Epithelial cell of proximal tubule (primary cell): ENCODE measurements at regions not wholly inside any gene's neighbourhood (a gene's known extent, or its start where the extent isn't known, plus 50 kb on each side); places are given as distances from the start of the nearest gene placed in this dataset.
A peak's percentile ranks its signal among the peaks of the same experiment; 100 is the strongest.
"Not testable (repeated sequence)": the region's sequence is repeated elsewhere in the genome, so short reads cannot be mapped to it uniquely, and the experiment has no call there.

Source experiments
- DNase-seq: peaks from one replicate; pipeline ENCODE4 v3.0.0-alpha.2; 2011; ENCODE audit warnings: low read depth
- H3K4me3 ChIP-seq: 2 replicates; pipeline ENCODE4 v1.5.1; 2011; ENCODE audit warnings: low read depth, mild to moderate bottlenecking, low read length
- CTCF ChIP-seq: conservative IDR thresholded peaks from 2 replicates; pipeline ENCODE4 v1.5.1; 2012; ENCODE audit warnings: low read depth, mild to moderate bottlenecking, low read length

GRCh38 chr15:67927501-67928168 is 87.8 kb upstream of the RNU6-1 start:
- peak; percentile 71 for DNase-seq
- no peak for TF ChIP-seq CTCF
- H3K4me3 ChIP-seq, result no peak overlapping the region

DNA sequence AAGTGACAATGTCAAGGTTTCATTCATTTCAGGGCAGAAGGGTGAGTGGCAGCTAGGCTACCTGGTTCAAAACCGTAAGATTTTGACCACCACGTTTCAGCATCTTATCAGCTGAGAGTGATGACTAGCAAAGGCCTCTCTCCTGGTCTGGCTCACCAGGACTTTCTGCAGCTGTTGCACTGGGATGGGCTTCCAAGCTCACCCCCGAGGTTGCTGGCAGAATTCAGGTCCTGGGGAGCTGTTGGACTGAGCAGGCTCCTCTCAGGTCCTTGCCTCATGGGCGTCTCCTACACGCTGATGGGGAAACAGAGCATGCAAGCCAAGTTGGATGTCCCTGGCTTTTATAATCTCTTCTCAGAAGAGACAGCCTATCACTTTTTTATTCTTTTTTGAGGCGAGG is 88.8 kb upstream of the RNU6-1 start:
- TF ChIP-seq CTCF, result no peak
- DNase-seq, result no peak
- H3K4me3 ChIP-seq, result no peak overlapping the region

DNA sequence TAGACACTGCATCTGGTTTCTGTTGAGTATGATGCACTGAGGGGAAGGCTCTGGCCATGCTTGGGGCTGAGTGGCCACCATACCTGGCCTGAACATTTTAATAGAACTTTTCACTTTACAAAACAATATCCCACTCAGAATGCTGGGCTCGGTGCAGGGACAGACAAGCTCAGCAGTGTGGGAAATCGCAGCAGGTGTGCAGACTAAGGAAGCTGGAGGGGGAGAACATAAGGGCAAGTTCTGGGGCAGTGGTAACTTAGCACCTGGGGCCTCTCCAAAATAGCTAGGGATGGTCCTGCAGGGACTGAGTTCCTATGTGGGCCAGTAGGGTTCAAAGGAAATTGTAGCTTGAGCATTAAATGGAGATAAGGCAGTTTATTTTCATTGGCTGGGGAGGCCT is 90.9 kb upstream of the RNU6-1 start:
- no peak for DNase-seq
- no peak for TF ChIP-seq CTCF
- no peak overlapping the region for H3K4me3 ChIP-seq

DNA sequence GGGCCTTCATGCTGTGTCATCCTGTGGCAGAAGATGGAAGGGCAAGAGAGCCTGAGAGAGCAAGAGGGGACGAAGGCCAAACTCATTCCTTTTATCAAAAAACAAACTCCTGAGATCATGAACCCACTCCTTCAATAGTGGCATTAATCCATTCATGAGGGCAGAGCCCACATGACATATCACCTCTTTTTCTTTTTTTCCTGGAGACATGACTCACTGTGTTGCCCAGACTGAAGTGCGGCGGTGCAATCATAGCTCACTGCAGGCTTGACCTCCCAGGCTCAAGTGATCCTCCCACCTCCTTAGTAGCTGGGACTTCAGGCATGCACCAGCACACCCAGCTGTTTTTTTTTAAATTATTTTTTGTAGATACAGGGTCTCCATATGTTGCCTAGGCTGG is 92.0 kb upstream of the RNU6-1 start:
- peak; percentile 63 for DNase-seq
- no peak for TF ChIP-seq CTCF
- H3K4me3 ChIP-seq, result no peak overlapping the region

DNA sequence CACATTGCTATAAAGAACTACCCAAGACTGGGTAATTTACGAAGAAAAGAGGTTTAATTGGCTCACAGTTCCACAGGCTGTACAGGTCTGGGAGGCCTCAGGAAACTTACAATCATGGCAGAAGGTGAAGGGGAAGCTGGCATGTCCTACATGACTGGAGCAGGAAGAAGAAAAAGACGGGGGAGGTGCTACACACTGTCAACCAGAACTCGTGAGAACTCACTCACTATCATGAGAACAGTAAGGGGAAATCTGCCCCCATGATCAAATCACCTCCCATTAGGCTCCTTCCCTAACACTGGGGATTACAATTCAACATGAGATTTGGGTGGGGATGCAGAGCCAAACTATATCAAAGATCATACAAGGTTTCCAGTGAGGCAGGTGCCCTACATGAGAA is 94.3 kb upstream of the RNU6-1 start:
- not testable (repeated sequence) for H3K4me3 ChIP-seq, DNase-seq

DNA sequence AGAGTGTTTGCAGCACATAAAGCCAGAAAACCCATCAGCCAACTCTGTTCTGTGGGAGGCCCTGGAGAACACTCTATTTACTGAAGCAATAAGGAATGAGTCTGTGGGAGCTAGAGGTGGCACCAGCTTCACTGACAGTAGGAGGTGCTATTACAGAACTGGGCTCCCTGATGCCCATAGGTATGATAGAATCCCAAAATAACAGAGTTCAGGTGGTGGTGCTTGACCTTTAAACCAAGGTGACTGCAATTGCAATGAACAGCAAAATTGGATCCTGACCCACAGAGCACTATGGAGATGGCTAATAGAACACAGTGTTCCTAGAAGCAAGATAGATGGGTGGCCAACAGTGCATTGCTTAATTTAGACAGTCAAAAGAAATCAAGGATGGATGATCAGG is 95.4 kb upstream of the RNU6-1 start:
- DNase-seq, result no peak
- H3K4me3 ChIP-seq, result no peak overlapping the region
- no peak for TF ChIP-seq CTCF

GRCh38 chr15:67936258-67936657 is 96.4 kb upstream of the RNU6-1 start:
- H3K4me3 ChIP-seq, result no peak overlapping the region
- no peak for DNase-seq
- no peak for TF ChIP-seq CTCF
